ENCODE measurements at regions not wholly inside any gene's neighbourhood (a gene's known extent, or its start where the extent isn't known, plus 50 kb on each side); places are given as distances from the start of the nearest gene placed in this dataset.

- no peaks in the 10 kb centered on the region for H3K36me3 Mint-ChIP-seq
- no peaks in the 10 kb centered on the region for H3K9me3 Mint-ChIP-seq (ENCODE audit: low read depth)
- no peak overlapping the region for H3K27ac Mint-ChIP-seq
- H3K4me3 Mint-ChIP-seq: no peak overlapping the region
- no peaks in the 10 kb centered on the region for H3K4me1 Mint-ChIP-seq (ENCODE audit: low read depth)
- no peaks in the 10 kb centered on the region for H3K27me3 Mint-ChIP-seq
Measured at GRCh38 chr13:80214050-80214449, 126.9 kb downstream of the SPRY2 start.

DNA sequence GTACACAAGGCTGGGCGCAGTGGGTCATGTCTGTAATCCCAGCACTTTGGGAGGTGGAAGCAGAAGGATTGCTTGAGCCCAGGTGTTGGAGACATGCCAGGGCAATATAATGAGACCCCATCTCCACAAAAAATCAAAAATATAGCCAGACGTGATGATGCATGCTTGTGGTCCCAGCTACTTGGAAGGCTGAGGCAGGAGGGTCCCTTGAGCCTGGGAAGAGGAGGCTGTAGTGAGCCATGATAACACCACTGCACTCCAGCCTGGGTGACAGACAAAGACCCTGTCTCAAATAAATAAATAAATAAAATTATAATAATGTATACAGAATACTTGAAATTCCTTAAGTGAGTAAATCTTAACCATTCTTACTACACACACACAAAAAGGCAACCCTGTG lies 127.7 kb downstream of the SPRY2 start:
- H3K9me3 Mint-ChIP-seq (ENCODE audit: low read depth): no peaks in the 10 kb centered on the region
- H3K27ac Mint-ChIP-seq: no peak overlapping the region
- H3K4me1 Mint-ChIP-seq (ENCODE audit: low read depth): no peaks in the 10 kb centered on the region
- no peaks in the 10 kb centered on the region for H3K27me3 Mint-ChIP-seq
- no peak overlapping the region for H3K4me3 Mint-ChIP-seq
- H3K36me3 Mint-ChIP-seq: no peaks in the 10 kb centered on the region

DNA sequence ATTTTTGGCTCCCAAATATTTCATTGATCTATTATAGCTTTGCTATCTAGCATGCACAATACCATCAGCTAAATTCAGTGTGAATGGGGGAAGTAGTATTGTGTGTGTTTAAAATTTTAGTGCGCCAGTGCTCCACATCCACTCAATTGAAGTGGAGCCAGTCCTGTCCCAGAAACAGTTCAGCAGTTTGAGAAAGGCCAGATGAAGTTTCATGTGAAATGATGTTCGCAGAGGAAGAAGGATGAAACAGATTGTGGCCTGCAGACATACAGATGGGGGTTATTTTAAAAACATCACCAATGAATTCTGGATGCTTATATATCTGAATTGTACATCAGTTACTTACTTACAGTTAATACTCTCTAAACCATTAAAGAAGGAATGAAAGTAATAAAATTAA lies 129.4 kb downstream of the SPRY2 start:
- H3K4me3 Mint-ChIP-seq: no peak overlapping the region
- H3K4me1 Mint-ChIP-seq (ENCODE audit: low read depth): no peaks in the 10 kb centered on the region
- H3K27ac Mint-ChIP-seq: no peak overlapping the region
- no peaks in the 10 kb centered on the region for H3K27me3 Mint-ChIP-seq
- no peaks in the 10 kb centered on the region for H3K36me3 Mint-ChIP-seq
- no peaks in the 10 kb centered on the region for H3K9me3 Mint-ChIP-seq (ENCODE audit: low read depth)

- H3K36me3 Mint-ChIP-seq: no peaks in the 10 kb centered on the region
- H3K27me3 Mint-ChIP-seq: peaks cover 2% of the 10 kb centered on the region
- H3K4me3 Mint-ChIP-seq: no peak overlapping the region
- H3K9me3 Mint-ChIP-seq (ENCODE audit: low read depth): peaks cover 7% of the 10 kb centered on the region
- no peaks in the 10 kb centered on the region for H3K4me1 Mint-ChIP-seq (ENCODE audit: low read depth)
- H3K27ac Mint-ChIP-seq: no peak overlapping the region
Measured at GRCh38 chr13:80204642-80205041, 136.3 kb downstream of the SPRY2 start.

GRCh38 chr13:80203496-80203895 lies 137.4 kb downstream of the SPRY2 start:
- Mint-ChIP-seq H3K27ac (no peak overlapping the region), H3K4me3 (no peak overlapping the region), H3K4me1 (ENCODE audit: low read depth) (no peaks in the 10 kb centered on the region), H3K36me3 (no peaks in the 10 kb centered on the region), H3K9me3 (ENCODE audit: low read depth) (peaks cover 7% of the 10 kb centered on the region), H3K27me3 (peaks cover 2% of the 10 kb centered on the region)

DNA sequence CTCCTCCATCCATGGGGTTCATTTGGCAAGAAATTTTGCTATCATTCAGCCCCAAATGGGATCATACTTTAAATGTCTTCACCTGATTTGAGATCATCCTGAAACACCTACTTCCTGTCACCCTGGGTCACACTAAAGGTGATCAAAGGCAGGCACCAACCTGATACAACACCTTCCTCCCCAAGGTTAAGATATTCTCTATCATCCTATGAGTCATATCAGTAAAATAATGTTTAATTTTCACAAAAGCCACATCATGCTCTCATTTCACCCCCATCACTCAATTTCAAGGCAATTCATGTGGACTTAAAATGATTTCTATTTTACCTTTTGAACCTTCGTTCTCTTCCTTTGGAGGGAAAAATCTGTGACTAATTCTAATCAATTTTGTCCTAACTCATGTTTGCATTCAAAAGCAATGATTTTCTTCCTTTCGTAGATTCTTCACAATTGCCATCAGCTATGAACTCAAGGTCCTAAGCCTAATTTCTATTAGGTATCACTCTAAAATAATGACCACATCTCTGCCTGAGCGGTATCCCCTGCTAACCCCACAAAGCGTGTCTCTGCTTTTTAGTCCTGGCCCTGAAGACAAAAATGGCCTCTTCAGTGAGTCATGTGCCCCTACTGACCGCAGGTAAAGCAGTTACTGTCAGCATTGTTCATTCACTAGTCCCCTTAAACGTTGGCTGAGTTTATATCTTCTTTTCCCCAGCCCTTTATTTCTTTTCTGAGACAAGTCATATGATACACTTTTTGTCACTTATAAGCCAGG lies 139.0 kb downstream of the SPRY2 start:
- Mint-ChIP-seq H3K27ac (no peak overlapping the region), H3K9me3 (ENCODE audit: low read depth) (peaks cover 7% of the 10 kb centered on the region), H3K27me3 (peaks cover 2% of the 10 kb centered on the region), H3K4me1 (ENCODE audit: low read depth) (no peaks in the 10 kb centered on the region), H3K36me3 (no peaks in the 10 kb centered on the region), H3K4me3 (no peak overlapping the region)

DNA sequence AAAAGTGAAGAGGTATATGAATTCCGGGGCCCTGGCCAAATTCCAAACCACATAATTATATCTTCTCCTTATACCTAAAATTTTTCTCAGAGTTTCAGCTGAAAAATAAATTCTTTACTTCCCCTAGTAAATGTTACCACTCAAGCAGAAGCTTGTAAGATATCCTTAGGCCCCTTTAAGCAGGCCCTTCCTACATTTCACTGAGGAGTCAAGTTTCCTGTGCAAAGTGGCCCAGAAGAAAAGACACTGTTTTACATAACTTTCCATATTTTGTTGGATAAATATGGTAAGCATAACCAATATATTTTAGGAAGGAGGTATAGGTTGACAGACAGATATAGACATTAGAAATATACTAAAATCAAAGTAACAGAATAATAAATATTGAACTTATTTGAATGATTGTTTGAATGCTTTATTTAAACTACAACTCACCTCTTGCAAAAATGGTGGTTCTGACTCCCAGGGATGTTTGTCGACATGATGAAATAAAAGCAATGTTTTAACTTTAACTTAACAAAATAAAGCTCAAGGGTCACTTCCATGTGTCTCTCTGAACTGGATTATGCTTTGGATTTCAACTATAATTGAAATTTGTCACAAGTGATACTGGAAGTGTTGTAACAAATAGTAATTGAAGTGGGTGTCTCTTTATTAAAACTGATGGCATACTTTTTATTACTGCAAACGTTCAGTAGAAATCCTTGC lies 141.2 kb downstream of the SPRY2 start:
- no peak overlapping the region for H3K27ac Mint-ChIP-seq
- no peak overlapping the region for H3K4me3 Mint-ChIP-seq
- peaks cover 2% of the 10 kb centered on the region for H3K27me3 Mint-ChIP-seq
- no peaks in the 10 kb centered on the region for H3K4me1 Mint-ChIP-seq (ENCODE audit: low read depth)
- H3K9me3 Mint-ChIP-seq (ENCODE audit: low read depth): peaks cover 7% of the 10 kb centered on the region
- H3K36me3 Mint-ChIP-seq: no peaks in the 10 kb centered on the region

DNA sequence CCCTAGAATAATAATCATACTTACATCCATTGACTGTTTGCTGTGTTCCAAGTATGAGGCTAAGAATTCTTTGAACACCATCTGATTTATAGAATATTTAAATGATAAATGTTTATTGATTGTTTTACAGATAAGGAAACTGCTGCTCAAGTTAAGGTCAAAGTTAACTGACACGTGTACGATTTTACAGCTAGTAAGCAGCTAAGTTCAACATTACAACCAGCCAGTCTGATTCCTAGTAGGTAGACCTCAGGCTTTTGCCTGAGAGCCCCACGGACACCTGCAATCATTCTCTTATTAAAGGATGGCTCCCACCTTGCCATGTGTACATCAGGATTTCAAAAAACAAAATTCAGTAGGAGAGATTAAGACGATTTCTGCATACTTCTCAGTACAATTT lies 141.9 kb downstream of the SPRY2 start:
- no peak overlapping the region for H3K4me3 Mint-ChIP-seq
- H3K27ac Mint-ChIP-seq: no peak overlapping the region
- no peaks in the 10 kb centered on the region for H3K4me1 Mint-ChIP-seq (ENCODE audit: low read depth)
- H3K9me3 Mint-ChIP-seq (ENCODE audit: low read depth): peaks cover 7% of the 10 kb centered on the region
- H3K27me3 Mint-ChIP-seq: peaks cover 2% of the 10 kb centered on the region
- H3K36me3 Mint-ChIP-seq: no peaks in the 10 kb centered on the region

GRCh38 chr13:80196756-80197155 lies 144.2 kb downstream of the SPRY2 start:
- no peak overlapping the region for H3K4me3 Mint-ChIP-seq
- no peaks in the 10 kb centered on the region for H3K4me1 Mint-ChIP-seq (ENCODE audit: low read depth)
- H3K27ac Mint-ChIP-seq: no peak overlapping the region
- no peaks in the 10 kb centered on the region for H3K36me3 Mint-ChIP-seq
- H3K27me3 Mint-ChIP-seq: peaks cover 2% of the 10 kb centered on the region
- H3K9me3 Mint-ChIP-seq (ENCODE audit: low read depth): peaks cover 4% of the 10 kb centered on the region

- Mint-ChIP-seq H3K27ac (no peak overlapping the region), H3K9me3 (ENCODE audit: low read depth) (no peaks in the 10 kb centered on the region), H3K36me3 (no peaks in the 10 kb centered on the region), H3K4me1 (ENCODE audit: low read depth) (no peaks in the 10 kb centered on the region), H3K4me3 (no peak overlapping the region), H3K27me3 (peaks cover 1% of the 10 kb centered on the region)
Measured at GRCh38 chr13:80195649-80196048, 145.3 kb downstream of the SPRY2 start.

- H3K9me3 Mint-ChIP-seq (ENCODE audit: low read depth): no peaks in the 10 kb centered on the region
- no peaks in the 10 kb centered on the region for H3K27me3 Mint-ChIP-seq
- no peak overlapping the region for H3K4me3 Mint-ChIP-seq
- no peaks in the 10 kb centered on the region for H3K4me1 Mint-ChIP-seq (ENCODE audit: low read depth)
- no peaks in the 10 kb centered on the region for H3K36me3 Mint-ChIP-seq
- H3K27ac Mint-ChIP-seq: no peak overlapping the region
Measured at GRCh38 chr13:80189889-80190597, 150.9 kb downstream of the SPRY2 start.

GRCh38 chr13:80180740-80181355 lies 160.1 kb downstream of the SPRY2 start:
- no peaks in the 10 kb centered on the region for H3K9me3 Mint-ChIP-seq (ENCODE audit: low read depth)
- no peak overlapping the region for H3K4me3 Mint-ChIP-seq
- H3K27ac Mint-ChIP-seq: no peak overlapping the region
- H3K4me1 Mint-ChIP-seq (ENCODE audit: low read depth): peaks cover 2% of the 10 kb centered on the region
- no peaks in the 10 kb centered on the region for H3K36me3 Mint-ChIP-seq
- H3K27me3 Mint-ChIP-seq: no peaks in the 10 kb centered on the region

- peaks cover 2% of the 10 kb centered on the region for H3K4me1 Mint-ChIP-seq (ENCODE audit: low read depth)
- no peak overlapping the region for H3K27ac Mint-ChIP-seq
- no peak overlapping the region for H3K4me3 Mint-ChIP-seq
- no peaks in the 10 kb centered on the region for H3K27me3 Mint-ChIP-seq
- H3K9me3 Mint-ChIP-seq (ENCODE audit: low read depth): no peaks in the 10 kb centered on the region
- no peaks in the 10 kb centered on the region for H3K36me3 Mint-ChIP-seq
Measured at GRCh38 chr13:80177327-80177726, 163.6 kb downstream of the SPRY2 start.

DNA sequence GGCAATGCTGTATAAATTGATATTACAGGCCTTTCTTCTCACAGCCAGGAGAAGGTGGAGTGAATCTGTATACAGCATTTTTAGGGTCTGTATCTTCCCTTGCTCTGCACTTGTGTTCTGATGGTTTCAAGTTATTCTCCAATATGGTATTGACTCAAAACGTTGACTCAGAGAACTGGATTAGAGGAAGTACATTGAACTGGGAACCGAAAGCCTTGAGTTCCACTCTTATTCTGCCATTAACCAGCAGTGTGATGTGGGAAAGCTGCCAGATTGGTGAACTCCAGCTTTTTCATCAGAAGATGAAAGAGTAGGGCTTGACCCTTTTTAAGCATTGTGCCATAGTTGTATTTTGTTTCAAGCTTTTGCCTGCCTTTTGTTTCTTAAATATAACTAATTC lies 167.7 kb downstream of the SPRY2 start:
- Mint-ChIP-seq H3K9me3 (ENCODE audit: low read depth) (no peaks in the 10 kb centered on the region), H3K27ac (no peak overlapping the region), H3K36me3 (no peaks in the 10 kb centered on the region), H3K27me3 (no peaks in the 10 kb centered on the region), H3K4me1 (ENCODE audit: low read depth) (peaks cover 2% of the 10 kb centered on the region), H3K4me3 (no peak overlapping the region)

- Mint-ChIP-seq H3K36me3 (no peaks in the 10 kb centered on the region), H3K27ac (no peak overlapping the region), H3K9me3 (ENCODE audit: low read depth) (no peaks in the 10 kb centered on the region), H3K27me3 (no peaks in the 10 kb centered on the region), H3K4me1 (ENCODE audit: low read depth) (no peaks in the 10 kb centered on the region), H3K4me3 (no peak overlapping the region)
Measured at GRCh38 chr13:80171096-80171495, 169.8 kb downstream of the SPRY2 start.

All from activated naive CD8-positive, alpha-beta T cell (primary cell).